ENCODE measurements at regions not wholly inside any gene's neighbourhood (a gene's known extent, or its start where the extent isn't known, plus 50 kb on each side); places are given as distances from the start of the nearest gene placed in this dataset.

GRCh38 chr1:238673561-238673960 is 712.8 kb upstream of the CHRM3 start:
- H3K27me3 ChIP-seq: no peaks in the 10 kb centered on the region
- WGBS, 2 donors: 80 to 86% methylated on average over 3 of the region's 3 CpGs
- DNase-seq: no peak
- no peak overlapping the region for H3K27ac ChIP-seq
- intact Hi-C loops (cut with DNase I): no loop called here
- TF ChIP-seq POLR2AphosphoS5 (IDR thresholded peaks at IDR 0.05) (no peak), EP300 (IDR thresholded peaks at IDR 0.05) (no peak), POLR2A (IDR thresholded peaks at IDR 0.05) (no peak)
- TF ChIP-seq, protein P1, sequence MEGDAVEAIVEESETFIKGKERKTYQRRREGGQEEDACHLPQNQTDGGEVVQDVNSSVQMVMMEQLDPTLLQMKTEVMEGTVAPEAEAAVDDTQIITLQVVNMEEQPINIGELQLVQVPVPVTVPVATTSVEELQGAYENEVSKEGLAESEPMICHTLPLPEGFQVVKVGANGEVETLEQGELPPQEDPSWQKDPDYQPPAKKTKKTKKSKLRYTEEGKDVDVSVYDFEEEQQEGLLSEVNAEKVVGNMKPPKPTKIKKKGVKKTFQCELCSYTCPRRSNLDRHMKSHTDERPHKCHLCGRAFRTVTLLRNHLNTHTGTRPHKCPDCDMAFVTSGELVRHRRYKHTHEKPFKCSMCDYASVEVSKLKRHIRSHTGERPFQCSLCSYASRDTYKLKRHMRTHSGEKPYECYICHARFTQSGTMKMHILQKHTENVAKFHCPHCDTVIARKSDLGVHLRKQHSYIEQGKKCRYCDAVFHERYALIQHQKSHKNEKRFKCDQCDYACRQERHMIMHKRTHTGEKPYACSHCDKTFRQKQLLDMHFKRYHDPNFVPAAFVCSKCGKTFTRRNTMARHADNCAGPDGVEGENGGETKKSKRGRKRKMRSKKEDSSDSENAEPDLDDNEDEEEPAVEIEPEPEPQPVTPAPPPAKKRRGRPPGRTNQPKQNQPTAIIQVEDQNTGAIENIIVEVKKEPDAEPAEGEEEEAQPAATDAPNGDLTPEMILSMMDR (IDR thresholded peaks at IDR 0.05): no peak
- no peaks in the 10 kb centered on the region for H3K4me1 ChIP-seq
- H3K4me3 ChIP-seq: no peak overlapping the region
- H3K9me3 ChIP-seq: peaks cover 0 to 2% (median 0%) of the 10 kb centered on the region in 4 donors
- H3K36me3 ChIP-seq: no peaks in the 10 kb centered on the region

GRCh38 chr1:238672806-238673205 is 713.6 kb upstream of the CHRM3 start:
- intact Hi-C loops (cut with DNase I): no loop called here

DNA sequence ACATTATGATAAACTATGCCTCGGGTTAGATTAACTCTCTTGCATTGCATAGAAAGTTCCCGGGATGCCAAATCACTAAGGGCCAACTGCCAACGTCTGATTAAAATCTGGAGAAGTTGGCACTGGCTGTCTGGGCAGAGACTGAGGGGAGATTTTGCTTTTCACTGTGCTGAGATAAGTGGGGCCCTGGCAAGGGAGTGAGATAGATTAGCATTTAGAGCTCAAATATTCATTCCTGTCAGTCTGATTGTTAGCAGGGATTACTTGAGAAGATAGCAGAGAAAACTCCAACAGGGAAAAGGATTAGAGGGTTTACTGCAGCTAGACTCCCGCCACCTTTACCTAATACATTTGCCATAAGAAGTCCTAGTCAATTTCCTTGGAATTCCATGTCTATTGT is 714.1 kb upstream of the CHRM3 start:
- H3K4me3 ChIP-seq: no peak overlapping the region
- H3K4me1 ChIP-seq: no peaks in the 10 kb centered on the region
- no peaks in the 10 kb centered on the region for H3K27me3 ChIP-seq
- TF ChIP-seq POLR2A (IDR thresholded peaks at IDR 0.05) (no peak), EP300 (IDR thresholded peaks at IDR 0.05) (no peak), POLR2AphosphoS5 (IDR thresholded peaks at IDR 0.05) (no peak)
- TF ChIP-seq, protein P1 (IDR thresholded peaks at IDR 0.05): no peak
- no peak for DNase-seq
- H3K9me3 ChIP-seq: peaks cover 0 to 2% (median 0%) of the 10 kb centered on the region in 4 donors
- intact Hi-C loops (cut with DNase I): no loop called here
- H3K27ac ChIP-seq: no peak overlapping the region
- no peaks in the 10 kb centered on the region for H3K36me3 ChIP-seq
- WGBS, 2 donors: 27 to 59% methylated on average over 4 of the region's 4 CpGs

More at GRCh38 chr1:238672806-238673205, 713.6 kb upstream of the CHRM3 start:
- Histone ChIP-seq H3K27ac (no peak overlapping the region), H3K27me3 (no peaks in the 10 kb centered on the region), H3K4me1 (no peaks in the 10 kb centered on the region), H3K9me3 (peaks cover 0 to 2% (median 0%) of the 10 kb centered on the region in 4 donors), H3K4me3 (no peak overlapping the region), H3K36me3 (no peaks in the 10 kb centered on the region)
- WGBS, 2 donors: 77 to 83% methylated on average over 3 of the region's 3 CpGs
- TF ChIP-seq, protein P1 (IDR thresholded peaks at IDR 0.05): no peak
- no peak for TF ChIP-seq EP300 (IDR thresholded peaks at IDR 0.05)
- TF ChIP-seq POLR2AphosphoS5 (IDR thresholded peaks at IDR 0.05): no peak
- TF ChIP-seq POLR2A (IDR thresholded peaks at IDR 0.05): no peak
- DNase-seq: no peak

DNA sequence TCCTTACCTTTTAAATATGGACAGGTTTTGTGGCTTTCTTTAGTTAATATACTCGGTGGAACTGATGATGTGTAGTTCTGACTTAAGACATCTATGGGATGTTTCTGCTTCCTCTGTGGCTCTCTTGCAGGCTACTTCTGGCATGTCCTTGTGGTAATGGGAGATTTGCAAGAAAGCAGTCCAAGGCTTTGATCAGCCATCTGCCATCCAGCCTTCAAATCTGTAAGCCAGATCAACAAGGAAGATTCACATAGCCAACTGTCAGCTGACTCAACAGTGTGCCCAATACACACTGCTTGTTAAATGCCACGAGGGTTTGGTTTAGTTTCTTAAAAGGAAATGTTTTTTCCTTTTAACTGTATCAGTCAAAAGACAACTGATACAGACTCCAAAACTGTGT is 722.2 kb upstream of the CHRM3 start:
- H3K27ac ChIP-seq: no peak overlapping the region
- H3K9me3 ChIP-seq: no peaks in the 10 kb centered on the region
- no peaks in the 10 kb centered on the region for H3K36me3 ChIP-seq
- TF ChIP-seq POLR2A (IDR thresholded peaks at IDR 0.05) (no peak), POLR2AphosphoS5 (IDR thresholded peaks at IDR 0.05) (no peak), EP300 (IDR thresholded peaks at IDR 0.05) (no peak)
- TF ChIP-seq, protein P1 (IDR thresholded peaks at IDR 0.05): no peak
- no peaks in the 10 kb centered on the region for H3K4me1 ChIP-seq
- WGBS, 2 donors: 47 to 61% methylated on average over 2 of the region's 2 CpGs
- DNase-seq: no peak
- H3K4me3 ChIP-seq: no peak overlapping the region
- H3K27me3 ChIP-seq: no peaks in the 10 kb centered on the region
- intact Hi-C loops (cut with DNase I): no loop called here

DNA sequence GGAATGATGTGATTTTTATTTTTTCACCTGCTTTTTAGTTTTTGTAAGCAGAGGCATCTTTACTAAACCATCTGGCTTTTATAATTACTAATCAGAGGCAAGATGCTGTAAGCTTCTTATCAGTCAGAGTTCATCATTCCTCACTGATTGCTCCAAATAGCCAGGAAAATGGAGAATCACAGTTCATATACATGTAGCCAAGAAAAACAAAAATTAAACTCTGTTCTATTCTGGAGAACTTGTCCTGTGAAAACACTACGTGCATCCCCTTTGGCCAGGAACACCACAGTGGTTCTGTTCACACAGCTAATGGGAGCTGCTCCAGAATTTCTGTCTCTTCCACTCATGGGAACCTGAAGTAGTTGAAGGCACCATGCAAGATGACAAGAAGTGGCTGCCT is 725.5 kb upstream of the CHRM3 start:
- no peak overlapping the region for H3K4me3 ChIP-seq
- no peak for TF ChIP-seq POLR2A (IDR thresholded peaks at IDR 0.05)
- TF ChIP-seq POLR2AphosphoS5 (IDR thresholded peaks at IDR 0.05): no peak
- TF ChIP-seq EP300 (IDR thresholded peaks at IDR 0.05): no peak
- TF ChIP-seq, protein P1 (IDR thresholded peaks at IDR 0.05): no peak
- H3K36me3 ChIP-seq: no peaks in the 10 kb centered on the region
- no peak overlapping the region for H3K27ac ChIP-seq
- 79 to 87% methylated on average over 1 of the region's 1 CpG for WGBS, 2 donors
- DNase-seq: no peak
- intact Hi-C loops (cut with DNase I): no loop called here
- no peaks in the 10 kb centered on the region for H3K27me3 ChIP-seq
- no peaks in the 10 kb centered on the region for H3K9me3 ChIP-seq
- no peaks in the 10 kb centered on the region for H3K4me1 ChIP-seq

All from sigmoid colon (tissue), 6 donors.